ENCODE measurements at regions not wholly inside any gene's neighbourhood (a gene's known extent, or its start where the extent isn't known, plus 50 kb on each side); places are given as distances from the start of the nearest gene placed in this dataset.

DNA sequence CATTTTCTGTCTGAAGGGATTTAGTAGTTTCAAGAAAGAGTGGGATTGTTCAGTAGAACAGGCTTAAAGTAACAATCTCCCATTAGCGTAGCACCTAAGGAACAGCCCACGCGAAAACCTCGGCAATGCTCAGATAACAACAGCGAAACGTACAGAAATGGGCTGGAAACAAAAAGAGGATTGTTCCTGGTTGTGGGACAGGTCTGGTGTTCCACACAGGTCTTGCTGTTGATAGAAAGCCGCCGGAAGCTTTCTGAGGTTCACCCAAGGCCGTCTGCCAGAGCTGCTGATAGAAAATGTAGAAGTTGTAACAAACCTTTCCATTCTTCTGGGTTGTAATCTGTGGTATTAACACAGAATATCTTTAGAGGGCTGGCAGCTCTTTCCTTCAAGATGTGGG lies 69.4 kb upstream of the CLCN4 start:
- H3K4me3 ChIP-seq (replicated peaks; ENCODE audit: low read depth, low read length), result no peak overlapping the region
- DNase-seq (ENCODE audit: extremely low read depth, low read depth), result no peak
- TF ChIP-seq, protein P1, sequence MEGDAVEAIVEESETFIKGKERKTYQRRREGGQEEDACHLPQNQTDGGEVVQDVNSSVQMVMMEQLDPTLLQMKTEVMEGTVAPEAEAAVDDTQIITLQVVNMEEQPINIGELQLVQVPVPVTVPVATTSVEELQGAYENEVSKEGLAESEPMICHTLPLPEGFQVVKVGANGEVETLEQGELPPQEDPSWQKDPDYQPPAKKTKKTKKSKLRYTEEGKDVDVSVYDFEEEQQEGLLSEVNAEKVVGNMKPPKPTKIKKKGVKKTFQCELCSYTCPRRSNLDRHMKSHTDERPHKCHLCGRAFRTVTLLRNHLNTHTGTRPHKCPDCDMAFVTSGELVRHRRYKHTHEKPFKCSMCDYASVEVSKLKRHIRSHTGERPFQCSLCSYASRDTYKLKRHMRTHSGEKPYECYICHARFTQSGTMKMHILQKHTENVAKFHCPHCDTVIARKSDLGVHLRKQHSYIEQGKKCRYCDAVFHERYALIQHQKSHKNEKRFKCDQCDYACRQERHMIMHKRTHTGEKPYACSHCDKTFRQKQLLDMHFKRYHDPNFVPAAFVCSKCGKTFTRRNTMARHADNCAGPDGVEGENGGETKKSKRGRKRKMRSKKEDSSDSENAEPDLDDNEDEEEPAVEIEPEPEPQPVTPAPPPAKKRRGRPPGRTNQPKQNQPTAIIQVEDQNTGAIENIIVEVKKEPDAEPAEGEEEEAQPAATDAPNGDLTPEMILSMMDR (IDR thresholded peaks at IDR 0.05; ENCODE audit: low read depth, low read length, missing control alignments), result no peak

DNA sequence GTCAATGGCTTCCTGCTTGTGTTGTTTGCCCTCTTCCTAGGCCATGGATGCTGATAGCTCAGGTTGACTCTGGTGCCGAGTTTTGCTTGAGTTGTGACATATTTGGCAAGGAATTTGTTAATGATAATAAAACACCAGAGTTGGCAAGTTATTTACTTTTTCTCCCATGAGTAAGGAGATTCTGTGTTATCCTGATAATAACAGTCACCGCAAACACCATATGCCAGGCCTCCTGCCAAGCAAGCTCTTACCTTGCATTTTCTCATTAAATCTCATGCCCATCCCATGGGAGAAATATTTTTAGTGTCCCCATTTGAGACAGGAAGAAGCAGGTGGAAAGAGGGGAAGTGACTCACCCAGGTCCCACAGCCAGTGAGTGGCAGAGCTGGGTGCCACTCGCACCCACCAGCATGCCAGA lies 67.4 kb upstream of the CLCN4 start:
- TF ChIP-seq, protein P1 (IDR thresholded peaks at IDR 0.05; ENCODE audit: low read depth, low read length, missing control alignments), result no peak
- no peak overlapping the region for H3K4me3 ChIP-seq (replicated peaks; ENCODE audit: low read depth, low read length)
- no peak for DNase-seq (ENCODE audit: extremely low read depth, low read depth)

DNA sequence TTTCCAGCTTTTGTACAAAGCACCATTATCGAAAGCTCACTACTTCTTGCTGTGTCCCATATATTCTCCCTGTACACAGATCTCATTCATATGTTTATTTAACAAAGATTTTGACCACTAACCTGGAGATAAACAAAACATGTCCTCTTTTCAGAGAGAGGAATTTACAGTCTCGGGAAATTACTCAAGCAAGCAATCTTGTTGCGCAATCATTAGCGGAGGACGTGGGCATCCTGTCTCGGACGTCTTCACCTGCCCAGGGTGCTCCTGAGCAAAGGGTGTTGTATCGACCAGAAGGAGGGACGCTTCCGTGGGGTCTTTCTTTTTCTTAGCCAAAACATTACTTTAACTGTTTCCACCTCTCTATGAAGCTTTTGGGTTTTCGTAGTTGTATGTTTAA lies 66.5 kb upstream of the CLCN4 start:
- no peak for DNase-seq (ENCODE audit: extremely low read depth, low read depth)
- no peak overlapping the region for H3K4me3 ChIP-seq (replicated peaks; ENCODE audit: low read depth, low read length)
- TF ChIP-seq, protein P1 (IDR thresholded peaks at IDR 0.05; ENCODE audit: low read depth, low read length, missing control alignments), result no peak

DNA sequence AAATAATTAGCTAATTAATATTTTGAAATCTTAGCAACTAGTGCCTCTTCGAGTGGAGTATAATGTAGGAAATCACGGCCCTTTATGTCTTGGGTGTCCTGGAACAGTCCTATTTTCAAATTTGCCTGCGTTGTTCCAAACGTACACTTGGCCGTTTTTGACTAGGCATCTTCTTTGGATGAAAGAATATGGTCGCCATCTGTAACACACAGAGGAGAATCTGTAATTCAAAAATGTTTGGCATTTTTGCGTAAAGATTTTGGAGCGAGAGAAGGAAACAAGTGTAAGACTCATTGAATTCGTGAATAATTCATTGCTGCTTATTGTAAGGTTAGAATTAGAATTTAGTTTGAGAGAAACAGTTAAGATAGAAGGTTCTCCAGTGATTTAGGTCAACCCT lies 61.5 kb upstream of the CLCN4 start:
- TF ChIP-seq, protein P1 (IDR thresholded peaks at IDR 0.05; ENCODE audit: low read depth, low read length, missing control alignments), result no peak
- no peak for DNase-seq (ENCODE audit: extremely low read depth, low read depth)
- no peak overlapping the region for H3K4me3 ChIP-seq (replicated peaks; ENCODE audit: low read depth, low read length)

DNA sequence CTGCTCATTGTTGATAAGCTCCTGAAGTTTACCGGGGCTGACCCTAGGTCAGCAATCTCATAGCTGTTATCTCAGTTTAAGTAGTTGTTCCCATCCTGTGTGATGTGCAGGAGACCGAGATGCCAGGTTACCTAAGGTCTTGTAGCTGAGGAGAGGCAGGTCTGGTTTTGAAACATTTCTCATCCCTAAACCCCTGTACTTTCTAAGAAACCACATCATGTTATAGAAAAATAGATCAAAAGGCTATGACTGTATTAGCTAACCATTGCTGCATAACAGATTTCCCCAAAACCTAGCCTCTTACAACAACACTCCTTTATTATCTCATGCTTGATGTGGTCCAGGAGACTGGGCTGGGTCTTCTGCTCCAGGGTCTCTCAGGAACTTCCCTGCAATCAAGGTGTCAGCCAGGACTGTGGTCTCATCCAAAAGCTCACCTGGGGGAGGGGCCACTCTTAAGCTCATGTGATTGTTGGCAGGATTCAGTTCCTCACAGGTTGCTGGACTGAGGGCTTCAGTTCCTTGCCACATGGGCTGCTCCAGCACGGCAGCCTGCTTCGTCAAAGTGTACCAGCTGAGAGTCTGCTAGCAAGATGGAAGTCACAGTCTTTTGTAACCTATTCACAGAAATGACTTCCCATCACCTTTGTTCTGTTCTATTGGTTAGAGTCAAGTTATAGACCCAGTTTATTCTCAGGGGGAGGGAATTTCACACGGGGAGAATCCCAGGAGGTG lies 60.9 kb upstream of the CLCN4 start:
- TF ChIP-seq, protein P1 (IDR thresholded peaks at IDR 0.05; ENCODE audit: low read depth, low read length, missing control alignments), result no peak
- H3K4me3 ChIP-seq (replicated peaks; ENCODE audit: low read depth, low read length), result no peak overlapping the region
- DNase-seq (ENCODE audit: extremely low read depth, low read depth), result no peak

DNA sequence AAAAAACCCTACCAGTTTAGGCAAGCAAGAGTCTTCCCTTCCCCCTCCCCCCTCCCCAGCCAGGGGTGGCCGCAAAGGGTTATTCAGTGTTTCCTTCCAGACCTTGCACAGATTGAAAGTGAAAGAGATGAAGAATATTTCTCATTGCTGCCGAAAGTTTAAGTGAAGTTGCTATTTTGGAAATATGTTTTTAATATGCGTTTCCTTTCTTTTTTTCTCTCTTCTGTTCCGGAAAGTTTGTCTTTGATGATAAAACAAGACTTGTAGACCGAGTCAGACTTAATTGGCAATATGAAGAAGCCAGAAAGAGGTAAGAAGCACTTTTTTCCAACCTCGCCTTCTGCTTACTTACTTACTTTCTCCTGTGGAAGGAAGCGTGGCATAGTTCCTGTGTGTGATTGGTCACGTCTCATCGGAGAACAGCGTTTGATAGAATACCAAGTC lies 58.5 kb upstream of the CLCN4 start:
- DNase-seq (ENCODE audit: extremely low read depth, low read depth), result no peak
- TF ChIP-seq, protein P1 (IDR thresholded peaks at IDR 0.05; ENCODE audit: low read depth, low read length, missing control alignments), result no peak
- no peak overlapping the region for H3K4me3 ChIP-seq (replicated peaks; ENCODE audit: low read depth, low read length)

DNA sequence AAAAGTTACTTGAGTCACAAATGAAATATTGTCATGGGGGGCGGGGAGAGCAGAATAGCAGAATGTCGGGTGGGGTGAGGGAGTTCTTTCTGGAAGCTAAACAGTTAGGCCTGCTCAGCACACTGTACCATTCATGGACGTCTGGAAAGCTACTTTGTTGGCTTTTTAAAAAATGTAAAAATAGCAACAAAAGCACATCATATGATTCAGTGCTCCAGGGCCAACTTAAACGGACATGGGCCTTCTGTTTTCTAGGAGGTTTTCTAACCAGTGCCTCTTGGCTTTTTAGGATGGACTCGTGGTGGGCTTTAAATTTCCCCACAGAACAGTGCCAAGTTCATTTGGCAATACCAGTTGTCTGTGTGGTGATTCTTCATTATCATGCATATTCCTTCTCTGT lies 57.4 kb upstream of the CLCN4 start:
- TF ChIP-seq, protein P1 (IDR thresholded peaks at IDR 0.05; ENCODE audit: low read depth, low read length, missing control alignments), result no peak
- H3K4me3 ChIP-seq (replicated peaks; ENCODE audit: low read depth, low read length), result no peak overlapping the region
- no peak for DNase-seq (ENCODE audit: extremely low read depth, low read depth)
